ENCODE measurements at regions not wholly inside any gene's neighbourhood (a gene's known extent, or its start where the extent isn't known, plus 50 kb on each side); places are given as distances from the start of the nearest gene placed in this dataset.
"Not testable (repeated sequence)": the region's sequence is repeated elsewhere in the genome, so short reads cannot be mapped to it uniquely, and the experiment has no call there.

- no peak for DNase-seq
These were observed 93.0 kb upstream of the EGFL6 start for GRCh38 chrX:13476384-13476783.

DNA sequence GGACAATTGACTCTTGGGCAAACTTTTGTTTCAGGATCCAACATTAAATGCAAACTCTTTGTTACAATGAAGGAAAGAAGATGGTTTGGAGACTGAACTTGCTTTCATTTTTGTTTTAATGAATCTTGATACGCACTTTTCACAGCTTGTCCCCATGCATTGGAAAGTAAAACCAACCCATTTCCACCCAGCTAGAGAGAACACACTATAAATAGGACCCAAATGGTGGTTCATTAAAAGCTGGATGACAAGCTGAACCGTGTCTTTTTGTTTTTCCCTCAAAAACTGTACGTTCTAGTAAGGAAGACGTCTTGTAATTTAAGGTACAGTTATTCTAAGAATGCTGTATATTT lies 95.3 kb upstream of the EGFL6 start:
- no peak for DNase-seq

- DNase-seq = no peak
These were observed 95.8 kb upstream of the EGFL6 start for GRCh38 chrX:13473442-13474163.

DNA sequence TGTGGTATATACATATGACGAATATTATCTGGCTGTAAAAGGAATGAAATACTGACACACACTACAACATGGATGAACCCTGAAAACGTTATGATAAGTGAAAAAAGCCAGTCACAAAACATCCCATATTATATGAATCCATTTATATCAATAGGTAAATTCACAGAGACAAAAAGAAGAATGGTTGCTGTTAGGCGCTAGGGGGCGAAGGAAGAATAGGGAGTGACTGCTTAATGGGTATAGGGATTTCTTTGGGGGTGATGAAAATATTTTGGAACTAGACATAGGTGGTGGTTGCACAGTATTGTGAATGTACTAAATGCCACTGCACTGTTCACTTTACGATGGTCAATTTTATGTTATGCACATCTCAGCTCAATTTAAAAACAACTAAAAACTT lies 96.4 kb upstream of the EGFL6 start:
- DNase-seq = no peak

GRCh38 chrX:13471269-13471668 lies 98.1 kb upstream of the EGFL6 start:
- DNase-seq = no peak

DNA sequence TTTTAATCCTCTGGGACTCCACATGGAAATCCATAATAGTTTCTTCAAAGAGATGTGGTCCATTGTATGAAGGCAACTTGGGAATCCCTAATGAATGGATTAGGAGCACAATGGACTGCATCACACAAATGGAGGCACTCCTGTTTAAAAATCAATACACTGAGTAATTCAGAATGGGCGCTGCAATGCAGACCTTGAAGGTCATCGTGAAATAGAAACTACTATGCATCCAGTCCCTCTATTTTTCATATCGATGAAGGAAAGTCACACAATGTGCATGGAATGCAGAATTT lies 98.8 kb upstream of the EGFL6 start:
- DNase-seq = no peak

DNA sequence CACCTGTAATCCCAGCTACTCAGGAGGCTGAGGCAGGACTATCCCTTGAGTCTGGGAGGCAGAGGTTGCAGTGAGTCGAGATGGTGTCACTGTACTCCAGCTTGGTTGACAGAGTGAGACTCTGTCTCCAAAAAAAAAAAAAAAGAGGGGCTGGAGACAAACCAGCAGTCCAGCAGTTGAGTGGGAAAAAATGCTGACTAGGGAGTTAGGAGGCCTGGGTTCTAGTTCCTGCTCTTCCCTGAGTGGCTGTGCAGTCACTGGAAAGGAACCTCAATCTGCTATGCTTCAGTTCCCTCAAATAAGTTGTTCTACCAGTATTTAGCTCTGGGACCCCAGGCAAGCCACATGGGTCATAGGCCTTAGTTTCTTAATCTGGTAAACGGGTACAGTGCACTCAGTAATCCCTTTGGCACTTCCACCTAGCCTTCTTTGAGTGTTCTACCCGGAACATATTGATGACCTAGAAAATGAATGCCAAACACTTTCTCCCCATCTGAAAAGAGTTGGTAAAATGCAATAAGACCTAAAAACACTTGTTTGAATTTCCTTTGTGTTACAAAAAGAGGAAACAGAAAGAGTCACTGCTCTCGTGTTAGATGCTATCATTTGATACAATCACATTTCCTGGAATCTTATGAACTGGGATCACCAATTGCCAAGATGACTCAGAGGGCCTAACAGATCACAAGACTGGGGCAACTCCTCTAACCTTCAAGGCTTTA lies 99.3 kb upstream of the EGFL6 start:
- no peak for DNase-seq

DNA sequence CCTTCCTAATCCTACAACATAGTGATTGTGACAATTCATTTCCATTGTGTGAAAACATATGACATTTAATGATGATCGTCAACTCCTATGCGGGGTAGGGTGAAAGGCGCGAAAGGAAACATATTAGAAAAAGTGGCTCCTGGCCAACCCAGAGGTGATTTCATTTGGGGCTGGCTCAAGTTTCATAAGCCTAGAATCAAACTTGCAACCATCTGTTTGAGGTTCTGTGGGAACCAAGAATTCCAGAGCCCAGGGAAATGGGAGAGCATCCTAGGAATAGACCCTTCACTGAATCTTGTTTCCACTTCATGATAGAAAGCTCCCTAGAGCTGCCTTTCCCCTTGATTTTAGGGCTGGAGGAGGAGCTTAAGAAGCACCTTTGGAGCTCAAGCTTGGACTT lies 101.3 kb upstream of the EGFL6 start:
- no peak for DNase-seq

GRCh38 chrX:13467243-13467642 lies 102.2 kb upstream of the EGFL6 start:
- no peak for DNase-seq

DNA sequence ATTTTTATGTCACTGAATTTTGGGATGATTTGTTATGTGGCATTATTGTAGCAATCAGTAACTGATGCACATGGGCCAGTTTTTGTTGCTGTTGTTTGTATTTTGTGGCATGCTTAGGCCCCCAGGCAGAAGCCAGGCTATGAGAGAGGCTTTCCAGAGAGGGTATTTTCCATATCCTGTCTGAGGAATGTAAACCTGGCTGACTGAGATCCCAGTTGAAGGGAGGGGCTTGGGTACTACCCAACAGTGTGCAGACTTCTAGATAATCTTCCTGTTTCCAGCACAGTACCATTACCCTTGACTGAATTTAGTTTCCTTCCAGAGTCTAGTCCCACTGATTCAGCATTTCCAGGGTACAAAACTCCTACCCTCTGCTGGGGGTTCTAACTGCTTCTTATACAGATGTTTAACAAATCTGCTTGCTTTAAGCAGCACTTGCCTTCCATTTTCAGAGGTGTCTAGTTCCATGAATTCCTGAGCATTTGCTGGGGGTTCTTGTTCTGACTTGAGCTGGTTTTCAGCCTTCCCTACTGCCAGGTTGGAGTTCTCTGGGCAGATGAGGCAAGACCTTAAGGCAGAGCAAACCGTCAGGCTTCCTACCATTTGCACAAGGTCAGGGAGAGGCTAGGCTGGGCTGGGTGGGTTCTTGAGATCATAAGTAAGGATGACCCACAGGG lies 104.7 kb upstream of the EGFL6 start:
- DNase-seq = no peak

GRCh38 chrX:13463608-13464007 lies 105.8 kb upstream of the EGFL6 start:
- peak; percentile 74 for DNase-seq

DNA sequence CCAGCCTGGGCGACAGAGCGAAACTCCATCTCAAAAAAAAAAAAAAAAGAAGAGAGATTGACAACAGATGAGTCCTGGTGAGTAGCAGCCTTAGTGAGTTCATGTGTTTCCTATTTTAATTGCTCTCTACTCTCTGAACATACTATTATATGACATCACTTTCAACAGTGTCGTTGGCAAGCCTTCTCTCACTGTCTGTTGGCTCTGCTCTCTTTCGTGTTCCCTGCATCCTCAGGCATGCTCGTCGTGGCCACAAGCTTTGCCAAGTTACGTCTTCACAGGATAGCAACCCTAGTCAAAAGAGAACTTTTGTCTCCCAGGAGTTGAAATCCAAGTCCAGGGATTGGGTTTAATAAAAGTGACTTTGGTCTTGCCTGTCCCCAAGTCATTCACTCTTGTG lies 117.1 kb upstream of the EGFL6 start:
- DNase-seq = no peak

GRCh38 chrX:13449441-13449840 lies 120.0 kb upstream of the EGFL6 start:
- DNase-seq = no peak

DNA sequence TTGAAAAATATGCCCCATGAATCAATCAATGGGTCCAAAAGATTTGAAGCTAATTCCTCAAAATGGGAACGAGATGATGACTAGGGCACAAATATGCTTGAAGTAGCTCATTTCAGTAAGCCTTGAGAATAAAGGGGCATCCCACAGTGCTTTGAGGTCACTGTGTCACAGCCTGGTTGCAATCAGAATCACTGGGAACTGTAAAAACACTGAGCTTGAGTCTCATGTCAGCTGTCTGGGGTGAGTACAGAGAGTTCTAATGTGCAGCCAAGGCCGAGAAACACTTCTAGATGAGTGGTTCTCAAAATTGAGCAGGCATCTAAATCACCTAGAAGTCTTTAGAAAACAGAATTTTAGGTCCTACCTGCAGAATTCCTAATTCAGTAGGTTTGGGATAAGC lies 120.5 kb upstream of the EGFL6 start:
- DNase-seq = no peak

- not testable (repeated sequence) for DNase-seq
These were observed 121.8 kb upstream of the ATXN3L start for GRCh38 chrX:13441608-13442007.

DNA sequence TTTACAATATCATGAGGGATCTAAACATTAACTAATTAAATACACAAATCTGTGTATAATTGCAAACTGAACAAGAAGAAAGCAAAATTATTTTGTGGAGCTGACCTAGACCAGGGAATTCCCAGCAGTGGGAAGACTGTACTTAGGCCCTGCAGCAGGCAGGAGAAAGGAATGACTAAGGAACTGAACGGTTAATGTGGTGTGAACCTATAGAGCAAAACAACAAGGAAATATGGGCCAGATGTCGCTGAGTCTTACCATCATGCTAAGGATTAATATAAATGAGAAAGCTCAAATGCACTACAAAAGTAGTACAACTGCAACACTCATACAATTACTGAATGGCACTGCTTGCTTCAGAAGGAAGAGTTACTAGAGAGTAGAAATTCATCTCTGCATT lies 120.3 kb upstream of the ATXN3L start:
- DNase-seq = no peak

DNA sequence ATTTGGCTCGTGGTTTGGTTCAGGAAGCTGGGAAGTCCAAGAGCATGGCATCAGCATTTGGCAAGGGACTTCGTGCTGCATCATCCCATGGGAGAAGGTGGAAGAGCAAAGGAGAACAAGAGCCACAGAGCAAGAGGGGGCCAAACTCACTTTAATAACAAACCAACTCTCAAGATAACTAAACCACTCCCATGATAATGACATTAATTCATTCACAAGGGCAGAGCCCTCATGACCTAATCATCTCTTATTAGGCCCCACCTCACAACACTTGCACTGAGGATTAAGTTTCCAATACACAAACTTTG lies 113.4 kb upstream of the ATXN3L start:
- DNase-seq = peak; percentile 44

- peak; percentile 86 for DNase-seq
These were observed 112.8 kb upstream of the ATXN3L start for GRCh38 chrX:13432414-13433297.

GRCh38 chrX:13430136-13430827 lies 110.4 kb upstream of the ATXN3L start:
- DNase-seq = no peak

DNA sequence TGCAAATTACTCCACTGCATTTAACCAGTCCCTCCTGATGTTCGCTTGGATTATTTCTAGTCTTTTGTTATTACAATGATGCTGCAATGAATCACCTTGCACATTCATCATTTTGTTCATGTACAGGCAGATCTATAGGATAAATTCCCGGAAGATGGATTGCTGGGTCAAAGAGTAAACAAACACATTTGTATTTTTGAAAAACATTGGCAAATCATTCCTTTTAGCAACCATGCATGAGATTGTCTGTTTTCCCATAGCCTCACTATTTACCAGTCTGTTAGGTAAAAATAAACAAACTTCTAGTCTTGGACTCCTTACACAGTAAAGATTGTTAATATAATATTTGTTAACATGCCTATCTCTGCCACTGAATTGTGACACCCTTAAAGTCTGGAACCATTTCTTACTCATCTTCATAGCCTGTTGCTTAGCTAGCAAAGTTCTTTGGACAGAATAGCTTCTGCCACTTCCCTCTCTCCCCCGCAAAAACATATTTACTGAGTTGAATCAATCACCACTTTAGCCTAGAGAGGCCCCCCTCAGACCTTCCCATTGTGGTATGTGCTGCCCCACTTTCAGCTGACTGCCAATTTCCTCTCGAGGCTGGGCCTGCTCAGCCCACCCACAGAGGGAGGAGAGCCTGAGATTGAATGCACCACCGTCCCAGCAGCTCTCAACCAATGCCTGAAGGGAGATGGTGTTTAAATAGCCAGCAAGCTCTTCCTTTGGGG lies 108.4 kb upstream of the ATXN3L start:
- no peak for DNase-seq

DNA sequence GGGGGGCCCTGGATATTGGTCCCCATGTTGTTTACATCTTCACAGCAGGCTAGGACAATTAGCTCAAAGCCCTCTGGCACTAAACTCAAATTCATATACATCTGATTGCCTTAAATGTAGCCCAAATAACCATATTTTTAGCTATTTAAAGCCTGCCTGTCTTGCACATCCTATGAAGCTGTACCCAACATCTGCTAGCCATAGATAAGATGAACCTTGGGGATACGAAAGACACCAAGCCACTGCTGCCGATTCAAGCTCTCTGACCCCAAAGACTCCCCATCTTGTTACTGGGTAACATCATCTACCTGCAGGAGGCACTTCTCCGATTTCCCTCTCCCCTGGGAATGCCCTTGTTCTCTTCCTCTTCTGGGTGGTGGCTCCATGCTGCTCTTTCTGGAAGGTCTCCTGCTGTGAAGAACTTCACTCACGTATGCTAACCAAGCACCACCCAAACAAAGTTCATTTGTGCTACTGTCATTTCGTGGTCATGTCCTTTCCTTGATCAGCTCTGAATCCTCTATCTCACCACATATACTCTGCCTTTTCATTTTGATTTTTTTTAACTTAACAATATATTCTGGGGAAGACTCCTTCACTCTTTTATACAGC lies 107.7 kb upstream of the ATXN3L start:
- no peak for DNase-seq
